ENCODE measurements at regions not wholly inside any gene's neighbourhood (a gene's known extent, or its start where the extent isn't known, plus 50 kb on each side); places are given as distances from the start of the nearest gene placed in this dataset.
"Not testable (repeated sequence)": the region's sequence is repeated elsewhere in the genome, so short reads cannot be mapped to it uniquely, and the experiment has no call there.

- Histone ChIP-seq H3K4me3 (no peak overlapping the region), H3K27ac (peak overlapping the region in 1 of 21 experiments; percentile 57)
These were observed 61.5 kb upstream of the FNDC3B start for GRCh38 chr3:171977860-171978259.

GRCh38 chr3:171978390-171978789 is 61.0 kb upstream of the FNDC3B start:
- H3K4me3 ChIP-seq = no peak overlapping the region
- peak overlapping the region in 1 of 21 experiments; percentile 57 for H3K27ac ChIP-seq

DNA sequence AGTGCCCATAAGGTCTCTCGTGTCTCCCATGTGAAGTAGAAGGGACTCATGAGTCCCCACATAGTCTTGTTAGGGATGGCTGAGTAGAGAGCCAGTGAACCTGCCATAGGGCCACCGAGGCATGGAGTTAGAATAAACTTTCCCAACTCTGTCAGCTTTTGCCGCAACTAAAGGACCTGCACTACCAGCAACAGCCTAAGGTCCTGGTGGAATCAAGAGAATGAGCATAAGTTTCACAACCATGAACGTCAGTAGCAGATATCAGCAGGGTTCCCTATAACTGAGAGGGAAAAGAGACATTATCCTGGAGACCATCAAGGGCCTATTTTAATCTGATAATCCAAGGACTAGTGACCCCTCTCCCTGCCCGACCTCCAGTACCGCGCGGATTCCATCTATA is 60.3 kb upstream of the FNDC3B start:
- no peak overlapping the region for H3K27ac ChIP-seq

DNA sequence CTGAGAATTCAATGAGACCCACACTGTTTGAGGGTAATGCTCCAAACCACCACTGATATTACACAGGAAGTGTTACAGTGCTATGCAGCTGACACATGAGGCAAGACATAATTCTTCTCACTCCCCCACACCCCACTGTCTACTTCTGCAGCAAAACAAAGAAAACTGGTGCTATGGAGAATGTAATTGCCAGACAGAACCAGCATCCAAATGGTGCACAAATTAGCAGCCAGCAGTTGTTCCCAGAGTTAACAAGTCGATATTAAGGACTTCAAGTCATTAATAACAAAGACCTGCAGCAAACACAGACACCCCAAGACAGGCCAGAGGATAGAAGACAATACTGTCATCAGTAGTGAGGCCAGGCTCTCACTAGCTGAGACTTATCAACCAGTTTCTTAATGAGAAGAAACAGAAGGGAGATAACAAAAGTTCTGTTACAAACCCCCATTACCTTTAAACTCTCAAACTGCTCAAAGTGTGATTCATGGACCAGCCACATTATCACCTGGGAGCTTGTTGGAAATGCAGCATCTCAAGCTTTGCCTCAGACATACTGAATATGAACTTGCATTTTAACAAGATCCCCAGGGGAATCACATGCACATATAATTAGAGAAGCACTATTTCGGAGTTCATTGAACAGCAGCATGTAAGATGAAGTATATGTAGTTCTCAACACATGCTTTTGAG is 58.7 kb upstream of the FNDC3B start:
- Histone ChIP-seq H3K27ac (no peak overlapping the region), H3K4me3 (no peak overlapping the region)

More for the DNA sequence above, 60.3 kb upstream of the FNDC3B start:
- no peak overlapping the region for H3K4me3 ChIP-seq

- Histone ChIP-seq H3K27ac (no peak overlapping the region), H3K4me3 (no peak overlapping the region)
These were observed 58.1 kb upstream of the FNDC3B start for GRCh38 chr3:171981271-171981605.

- H3K27ac ChIP-seq = no peak overlapping the region
- H3K4me3 ChIP-seq = no peak overlapping the region
These were observed 56.5 kb upstream of the FNDC3B start for GRCh38 chr3:171982828-171983227.

- not testable (repeated sequence) for H3K27ac ChIP-seq, H3K4me3 ChIP-seq
These were observed 55.7 kb upstream of the FNDC3B start for GRCh38 chr3:171983685-171984084.

GRCh38 chr3:171984883-171985282 is 54.5 kb upstream of the FNDC3B start:
- no peak overlapping the region for H3K4me3 ChIP-seq
- peak overlapping the region in 1 of 21 experiments; percentile 12 for H3K27ac ChIP-seq

GRCh38 chr3:171986176-171986575 is 53.2 kb upstream of the FNDC3B start:
- Histone ChIP-seq H3K4me3 (no peak overlapping the region), H3K27ac (no peak overlapping the region)

- Histone ChIP-seq H3K27ac (no peak overlapping the region), H3K4me3 (no peak overlapping the region)
These were observed 52.4 kb upstream of the FNDC3B start for GRCh38 chr3:171986757-171987518.
